K562 (cell line): ENCODE measurements at regions not wholly inside any gene's neighbourhood (a gene's known extent, or its start where the extent isn't known, plus 50 kb on each side); places are given as distances from the start of the nearest gene placed in this dataset.

ENCODE experiments used
- ATAC-seq: fragments of 200-7000 bp; cut with Tn5 transposase; 3 replicates; pipeline ENCODE4 v1.9.1; 2020; ENCODE audit warnings: moderate library complexity
- BruUV-seq: library from RNA; stranded (reverse); fragments of 400-500 nt; replicated peaks from 2 replicates; lab custom pipeline; 2021; lab: Mats Ljungman, UMichigan
- CTCF ChIA-PET: fragments of 300-600 bp; formaldehyde crosslinking; extraction: SDS; loops from one replicate; lab custom pipeline; 2021; ENCODE audit warnings: low intra/inter-chr PET ratio; lab: Yijun Ruan, JAX
- POLR2A ChIA-PET: fragments of 300-600, 350-650 bp; sonication (Branson Sonifier 250); formaldehyde crosslinking; extraction: SDS; loops from one replicate; lab custom pipeline; 2021; ENCODE audit warnings: antibody characterized with exemption, inconsistent platforms; lab: Yijun Ruan, JAX
- DNase-seq, 4 experiments: peaks; one replicate each; pipeline versions ENCODE4 v3.0.0 to v3.0.0-alpha.2; 2011 to 2018; ENCODE audit warnings: low spot score in 3 of 4, mixed read lengths in 3 of 4; ENCODE audit errors: extremely low read depth in 1 of 4
- FAIRE-seq: peaks from 2 replicates; lab custom pipeline; 2011; peaks lifted over from hg19 to GRCh38; lab: Jason Lieb, UNC
- H2AFZ ChIP-seq: 2 replicates; pipeline ENCODE4 v1.6.0; 2011; ENCODE audit warnings: low read depth, low read length, control low read depth, inconsistent platforms
- H3K27ac ChIP-seq: fragments of 200-600 bp; 3 replicates; pipeline ENCODE4 v1.8.0; 2011; ENCODE audit warnings: low read depth, mild to moderate bottlenecking, control low read depth, inconsistent platforms, low read length, moderate library complexity, mixed read lengths; ENCODE audit errors: extremely low read depth
- H3K27me3 ChIP-seq, 2 experiments: fragments of 300-600 bp in 1 of 2; 2 replicates in 1 of 2; 3 replicates in 1 of 2; pipeline versions ENCODE4 v1.6.0 to v1.8.0; 2011; ENCODE audit warnings: inconsistent platforms in 2 of 2, low read length in 2 of 2, mild to moderate bottlenecking in 1 of 2, mixed read lengths in 1 of 2, moderate library complexity in 1 of 2; ENCODE audit not compliant: control insufficient read depth in 2 of 2, insufficient read depth in 2 of 2
- H3K36me3 ChIP-seq: fragments of 300-600 bp; 3 replicates; pipeline ENCODE4 v1.8.0; 2011; ENCODE audit warnings: mild to moderate bottlenecking, low read length, inconsistent platforms; ENCODE audit not compliant: control insufficient read depth, insufficient read depth
- H3K4me1 ChIP-seq, 2 experiments: fragments of 200-600 bp in 1 of 2; replicated peaks in 1 of 2; 2 replicates in 1 of 2; 3 replicates in 1 of 2; pipeline versions ENCODE4 v1.5.1 to v1.8.0; 2011; ENCODE audit warnings: inconsistent platforms in 2 of 2, low read length in 2 of 2, mild to moderate bottlenecking in 1 of 2, mixed read lengths in 1 of 2, moderate library complexity in 1 of 2; ENCODE audit not compliant: control insufficient read depth in 2 of 2, insufficient read depth in 2 of 2
- H3K4me2 ChIP-seq: 2 replicates; pipeline ENCODE4 v1.6.1; 2011; ENCODE audit warnings: low read length, control low read depth, inconsistent platforms, mixed read lengths; ENCODE audit not compliant: insufficient read depth
- H3K4me3 ChIP-seq: fragments of 200-600 bp; sonication (generic), shearing (Covaris generic); 2 replicates; pipeline ENCODE4 v1.5.1; 2016; ENCODE audit warnings: control low read depth, inconsistent platforms
- H3K79me2 ChIP-seq: fragments of 200-600 bp; 3 replicates; pipeline ENCODE4 v1.8.0; 2011; ENCODE audit warnings: low read length, inconsistent platforms; ENCODE audit not compliant: control insufficient read depth, insufficient read depth
- H3K9ac ChIP-seq, 2 experiments: 2 replicates each; pipeline versions ENCODE4 v1.6.0 to v1.6.1; 2011; ENCODE audit warnings: low read depth in 2 of 2, low read length in 2 of 2, control low read depth in 1 of 2, inconsistent platforms in 1 of 2, mild to moderate bottlenecking in 1 of 2, mixed read lengths in 1 of 2; ENCODE audit not compliant: insufficient read depth in 1 of 2
- H3K9me1 ChIP-seq: one replicate; pipeline ENCODE4 v1.6.0; 2011; ENCODE audit warnings: inconsistent platforms, mild to moderate bottlenecking, low read length, moderate library complexity; ENCODE audit not compliant: control insufficient read depth, insufficient read depth
- H3K9me3 ChIP-seq: replicated peaks from 2 replicates; pipeline ENCODE4 v1.5.1; 2011; ENCODE audit warnings: low read depth, low read length, inconsistent platforms; ENCODE audit not compliant: control insufficient read depth, insufficient read depth
- H4K20me1 ChIP-seq: replicated peaks from 2 replicates; pipeline ENCODE4 v1.6.1; 2011; ENCODE audit warnings: low read length, inconsistent platforms, mixed read lengths; ENCODE audit not compliant: control insufficient read depth, insufficient read depth
- BCOR ChIP-seq: fragments of 450-650 bp; IDR thresholded peaks from 2 replicates; pipeline ENCODE4 v1.6.1; 2016
- ETV6 ChIP-seq, 3 experiments: fragments of 150-350 bp in 1 of 3; sonication (generic) in 1 of 3; formaldehyde crosslinking in 1 of 3; IDR thresholded peaks; 2 replicates each; pipeline versions ENCODE4 v1.6.1 to v1.8.0; 2014 to 2022; ENCODE audit warnings: borderline replicate concordance in 2 of 3, low read depth in 2 of 3, antibody characterized with exemption in 1 of 3, low read length in 1 of 3, mild to moderate bottlenecking in 1 of 3, missing genetic modification reagents in 1 of 3
- EZH2 ChIP-seq: IDR thresholded peaks from 2 replicates; pipeline ENCODE4 v1.6.1; 2012; ENCODE audit warnings: low read depth, mild to moderate bottlenecking, inconsistent platforms, low read length, borderline replicate concordance
- ILF3 ChIP-seq: fragments of 450-650 bp; IDR thresholded peaks from 2 replicates; pipeline ENCODE4 v1.6.1; 2018; ENCODE audit warnings: antibody characterized with exemption, mild to moderate bottlenecking, moderate library complexity, borderline replicate concordance
- LCOR ChIP-seq: sonication (generic); formaldehyde crosslinking; IDR thresholded peaks from 2 replicates; pipeline ENCODE4 v1.8.0; 2022; ENCODE audit warnings: mild to moderate bottlenecking, missing genetic modification reagents
- MECOM ChIP-seq: fragments of 250-450 bp; sonication (Bioruptor Pico); IDR thresholded peaks from 2 replicates; pipeline ENCODE4 v1.8.0; 2022; ENCODE audit warnings: inconsistent platforms
- NCOA6 ChIP-seq: fragments of 450-650 bp; IDR thresholded peaks from 2 replicates; pipeline ENCODE4 v1.6.1; 2017; ENCODE audit warnings: mild to moderate bottlenecking
- PHF20 ChIP-seq: fragments of 450-650 bp; IDR thresholded peaks from 2 replicates; pipeline ENCODE4 v1.6.1; 2018; ENCODE audit not compliant: partially characterized antibody
- SREBF2 ChIP-seq: sonication (generic); formaldehyde crosslinking; IDR thresholded peaks from 2 replicates; pipeline ENCODE4 v1.4.0; 2020; ENCODE audit warnings: mild to moderate bottlenecking, missing genetic modification reagents
- XRCC3 ChIP-seq: fragments of 450-650 bp; IDR thresholded peaks from 2 replicates; pipeline ENCODE4 v1.6.1; 2017; ENCODE audit warnings: mild to moderate bottlenecking, moderate library complexity
- ZFPM2 ChIP-seq: fragments of 250-450 bp; sonication (Bioruptor Pico); IDR thresholded peaks from 2 replicates; pipeline ENCODE4 v1.5.1; 2022; ENCODE audit warnings: mild to moderate bottlenecking
- ZNF584 ChIP-seq: fragments of 200-800 bp; sonication (Bioruptor generic); IDR thresholded peaks from 2 replicates; pipeline ENCODE4 v1.6.1; 2016; ENCODE audit warnings: low read depth, mild to moderate bottlenecking, missing genetic modification characterization, missing compliant biosample characterization
- ZNF785 ChIP-seq: fragments of 250-450 bp; sonication (Bioruptor Pico); IDR thresholded peaks from 2 replicates; pipeline ENCODE4 v1.4.0; 2020; ENCODE audit warnings: mild to moderate bottlenecking
- ZNF79 ChIP-seq: fragments of 250-450 bp; sonication (Bioruptor Pico); IDR thresholded peaks from 2 replicates; pipeline ENCODE4 v1.4.0; 2020; ENCODE audit warnings: low read depth, mild to moderate bottlenecking, moderate library complexity
- ZSCAN29 ChIP-seq: fragments of 450-650 bp; IDR thresholded peaks from 2 replicates; pipeline ENCODE4 v1.6.1; 2017
- WGBS: fragments of 100-300 bp; shearing (Covaris generic); methylation state at CpG from one replicate; pipeline ENCODE4 v1.1.6; 2016; ENCODE audit warnings: low coverage, mixed read lengths; ENCODE audit not compliant: insufficient coverage; ENCODE audit errors: missing lambda C conversion rate; 5-methylcytosine and 5-hydroxymethylcytosine counted together
- in situ Hi-C: fragments of 300-500 bp; cut with MboI; formaldehyde crosslinking; loops from 4 replicates; pipeline ENCODE4 v1.15.0; 2018; ENCODE audit warnings: inconsistent platforms, mixed read lengths
- intact Hi-C: fragments of 100-400 bp; cut with micrococcal nuclease; formaldehyde crosslinking; loops from 2 replicates; pipeline ENCODE4 v1.14.2; 2022
- TF ChIP-seq, protein P1 (sequence below): sonication (generic); formaldehyde crosslinking; IDR thresholded peaks from 2 replicates; pipeline ENCODE4 v1.8.0; 2022; ENCODE audit warnings: mild to moderate bottlenecking, low read depth, missing genetic modification reagents
- TF ChIP-seq, protein P2 (sequence below): fragments of 450-650 bp; formaldehyde crosslinking; IDR thresholded peaks from 2 replicates; pipeline ENCODE4 v1.4.0; 2020; ENCODE audit warnings: mild to moderate bottlenecking, mixed read lengths

DNA sequence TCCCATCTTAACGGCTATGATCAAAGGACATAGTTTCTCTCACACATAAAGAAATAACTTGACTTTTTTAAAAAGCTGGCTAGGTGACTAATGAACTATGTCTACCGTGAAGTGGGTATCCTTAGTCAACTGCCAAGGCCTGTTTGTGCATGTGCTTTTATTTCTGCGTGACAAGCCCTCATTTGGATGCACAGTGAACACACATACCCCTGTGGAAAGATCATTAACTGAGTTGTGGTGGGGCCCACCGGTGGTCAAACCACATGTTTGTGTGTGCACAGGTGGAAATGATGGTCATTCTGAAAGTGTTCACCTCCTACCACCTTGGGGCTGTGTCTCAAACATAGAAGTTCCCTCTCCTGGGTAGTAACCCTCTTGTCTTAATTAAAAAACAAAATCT lies 256.1 kb upstream of the SALL1 start (continued):
- TF ChIP-seq ETV6 (IDR thresholded peaks at IDR 0.05; ENCODE audit: borderline replicate concordance in 1 of 2, low read depth in 2 of 2, low read length in 1 of 2): no peak
- TF ChIP-seq ETV6 (CRISPR knock-in tag; IDR thresholded peaks at IDR 0.05; ENCODE audit: borderline replicate concordance): no peak
- no peak for TF ChIP-seq SREBF2 (CRISPR knock-in tag)
- TF ChIP-seq ILF3: no peak

DNA sequence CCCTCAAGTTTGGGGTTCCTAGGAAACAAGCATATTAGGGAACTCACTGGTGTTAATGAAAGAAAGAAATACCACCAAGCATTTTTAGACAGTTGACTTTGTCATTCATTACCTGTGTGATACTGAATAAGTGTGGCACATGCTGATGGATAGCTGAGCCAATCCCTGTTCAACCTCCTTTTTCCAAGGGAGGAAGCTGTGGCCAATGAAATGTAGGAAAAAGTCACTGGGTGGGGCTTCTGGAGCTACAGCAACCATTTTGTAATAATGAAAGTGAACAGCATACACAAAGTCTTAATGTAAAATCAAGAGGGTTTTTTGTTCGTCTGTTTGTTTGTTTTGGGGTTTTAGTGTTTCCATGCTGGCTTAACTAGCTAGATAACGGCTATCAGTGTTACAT lies 254.3 kb upstream of the SALL1 start:
- POLR2A ChIA-PET: no interaction called here
- 5% methylated on average over 2 of the region's 2 CpGs for WGBS

DNA sequence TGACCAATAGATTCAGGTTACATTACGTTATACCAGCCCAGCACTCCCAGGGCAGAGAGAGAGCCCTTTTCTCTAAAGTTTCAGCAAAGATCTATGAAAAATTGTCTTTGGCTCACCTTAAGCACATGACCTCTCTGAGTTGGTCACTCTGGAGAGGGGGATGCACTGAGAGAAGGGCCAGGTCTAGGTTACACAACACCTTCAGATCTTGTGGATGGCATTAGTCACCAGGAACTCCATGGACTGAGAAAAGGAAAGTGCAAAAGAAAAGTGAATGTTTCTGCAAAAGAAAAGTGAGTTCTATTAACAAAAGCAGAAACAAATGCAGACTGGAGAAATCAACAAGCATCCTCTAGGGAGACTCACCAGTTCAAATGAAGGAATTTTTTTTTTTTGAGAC lies 253.3 kb upstream of the SALL1 start:
- ChIA-PET POLR2A (no interaction called here), CTCF (no interaction called here)
- Histone ChIP-seq H3K27me3 (no peaks in the 10 kb centered on the region), H3K36me3 (no peaks in the 10 kb centered on the region), H2AFZ (no peak overlapping the region), H3K4me3 (no peak overlapping the region), H4K20me1 (no peaks in the 10 kb centered on the region), H3K9ac (no peak overlapping the region), H3K27ac (no peak overlapping the region), H3K9me1 (no peaks in the 10 kb centered on the region), H3K79me2 (no peaks in the 10 kb centered on the region), H3K4me1 (no peaks in the 10 kb centered on the region), H3K4me2 (no peak overlapping the region), H3K9me3 (no peaks in the 10 kb centered on the region)
- BruUV-seq: no TSS peak
- intact Hi-C loops (no loop called here), in situ Hi-C loops (no loop called here)
- FAIRE-seq: no peak
- WGBS: 22% methylated on average over 1 of the region's 1 CpG
- TF ChIP-seq EZH2: no peak
- TF ChIP-seq, protein P1, sequence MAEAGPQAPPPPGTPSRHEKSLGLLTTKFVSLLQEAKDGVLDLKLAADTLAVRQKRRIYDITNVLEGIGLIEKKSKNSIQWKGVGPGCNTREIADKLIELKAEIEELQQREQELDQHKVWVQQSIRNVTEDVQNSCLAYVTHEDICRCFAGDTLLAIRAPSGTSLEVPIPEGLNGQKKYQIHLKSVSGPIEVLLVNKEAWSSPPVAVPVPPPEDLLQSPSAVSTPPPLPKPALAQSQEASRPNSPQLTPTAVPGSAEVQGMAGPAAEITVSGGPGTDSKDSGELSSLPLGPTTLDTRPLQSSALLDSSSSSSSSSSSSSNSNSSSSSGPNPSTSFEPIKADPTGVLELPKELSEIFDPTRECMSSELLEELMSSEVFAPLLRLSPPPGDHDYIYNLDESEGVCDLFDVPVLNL (CRISPR knock-in tag): no peak
- TF ChIP-seq NCOA6: no peak
- no peak for TF ChIP-seq BCOR
- no peak for TF ChIP-seq ZNF79 (CRISPR knock-in tag)
- TF ChIP-seq PHF20: no peak
- no peak for TF ChIP-seq LCOR (CRISPR knock-in tag)
- no peak for TF ChIP-seq ZNF785 (CRISPR knock-in tag)
- no peak for TF ChIP-seq ZSCAN29
- TF ChIP-seq, protein P2, sequence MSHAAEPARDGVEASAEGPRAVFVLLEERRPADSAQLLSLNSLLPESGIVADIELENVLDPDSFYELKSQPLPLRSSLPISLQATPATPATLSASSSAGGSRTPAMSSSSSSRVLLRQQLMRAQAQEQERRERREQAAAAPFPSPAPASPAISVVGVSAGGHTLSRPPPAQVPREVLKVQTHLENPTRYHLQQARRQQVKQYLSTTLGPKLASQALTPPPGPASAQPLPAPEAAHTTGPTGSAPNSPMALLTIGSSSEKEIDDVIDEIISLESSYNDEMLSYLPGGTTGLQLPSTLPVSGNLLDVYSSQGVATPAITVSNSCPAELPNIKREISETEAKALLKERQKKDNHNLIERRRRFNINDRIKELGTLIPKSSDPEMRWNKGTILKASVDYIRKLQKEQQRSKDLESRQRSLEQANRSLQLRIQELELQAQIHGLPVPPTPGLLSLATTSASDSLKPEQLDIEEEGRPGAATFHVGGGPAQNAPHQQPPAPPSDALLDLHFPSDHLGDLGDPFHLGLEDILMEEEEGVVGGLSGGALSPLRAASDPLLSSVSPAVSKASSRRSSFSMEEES (CRISPR knock-in tag): no peak
- no peak for DNase-seq
- no peak for ATAC-seq

More for the DNA sequence above, 254.3 kb upstream of the SALL1 start:
- FAIRE-seq (no peak), DNase-seq (no peak), ATAC-seq (no peak)
- Histone ChIP-seq H3K27ac (no peak overlapping the region), H4K20me1 (no peaks in the 10 kb centered on the region), H2AFZ (no peak overlapping the region), H3K36me3 (no peaks in the 10 kb centered on the region), H3K4me1 (no peaks in the 10 kb centered on the region), H3K9me3 (no peaks in the 10 kb centered on the region), H3K4me3 (no peak overlapping the region), H3K27me3 (no peaks in the 10 kb centered on the region), H3K4me2 (no peak overlapping the region), H3K9ac (no peak overlapping the region), H3K79me2 (no peaks in the 10 kb centered on the region), H3K9me1 (no peaks in the 10 kb centered on the region)
- BruUV-seq: no TSS peak
- intact Hi-C loops (no loop called here), in situ Hi-C loops (no loop called here)
- TF ChIP-seq ZNF584 (CRISPR knock-in tag) (no peak), XRCC3 (no peak), MECOM (CRISPR knock-in tag) (no peak), ZFPM2 (CRISPR knock-in tag) (no peak)
- CTCF ChIA-PET: no interaction called here
